ENCODE measurements at regions not wholly inside any gene's neighbourhood (a gene's known extent, or its start where the extent isn't known, plus 50 kb on each side); places are given as distances from the start of the nearest gene placed in this dataset.
A peak's percentile ranks its signal among the peaks of the same experiment; 100 is the strongest.

DNA sequence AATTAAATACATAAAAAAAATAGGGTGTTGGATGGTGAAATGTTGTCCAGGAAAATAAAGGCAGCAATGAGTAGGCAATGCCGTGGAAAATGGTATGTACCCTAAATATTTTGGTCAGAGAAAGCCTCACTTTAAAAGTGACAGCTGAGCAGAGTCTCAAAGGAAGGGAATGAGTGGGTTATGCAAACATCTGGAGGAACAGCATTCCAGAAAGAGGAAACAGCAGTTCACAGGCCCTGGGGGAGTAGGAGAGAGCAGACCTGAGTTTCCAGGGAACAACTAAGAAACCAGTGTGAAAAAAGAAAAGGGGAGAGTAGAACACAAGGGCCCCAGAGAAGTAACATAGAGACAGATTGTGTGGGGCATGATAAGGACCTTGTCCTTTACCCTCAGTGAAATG is 230.0 kb upstream of the CNTN3 start:
- Mint-ChIP-seq H3K27me3 (ENCODE audit: insufficient read depth) (no peaks in the 10 kb centered on the region), H3K27ac (peak overlapping the region; percentile 48), H3K9me3 (no peaks in the 10 kb centered on the region), H3K4me3 (no peak overlapping the region), H3K4me1 (peaks cover 9% of the 10 kb centered on the region), H3K36me3 (ENCODE audit: low read depth) (no peaks in the 10 kb centered on the region)
- 88 to 100% methylated on average over 1 of the region's 1 CpG for WGBS, 2 experiments (ENCODE audit: insufficient coverage in 1 of 2, insufficient read length in 1 of 2)
- H3K4me3 ChIP-seq (ENCODE audit: low read length) = no peak overlapping the region
- H3K36me3 ChIP-seq (ENCODE audit: control insufficient read depth, insufficient read depth, low read length) = no peaks in the 10 kb centered on the region
- no peak for DNase-seq
- H3K9ac ChIP-seq (ENCODE audit: extremely low read depth, low read length, poor library complexity, severe bottlenecking) = no peak overlapping the region
- no peak overlapping the region for H3K27ac ChIP-seq (ENCODE audit: low read depth, low read length)
- H3K27me3 ChIP-seq (ENCODE audit: control insufficient read depth, insufficient read depth, low read length, poor library complexity, severe bottlenecking) = no peaks in the 10 kb centered on the region
- TF ChIP-seq, protein P1, sequence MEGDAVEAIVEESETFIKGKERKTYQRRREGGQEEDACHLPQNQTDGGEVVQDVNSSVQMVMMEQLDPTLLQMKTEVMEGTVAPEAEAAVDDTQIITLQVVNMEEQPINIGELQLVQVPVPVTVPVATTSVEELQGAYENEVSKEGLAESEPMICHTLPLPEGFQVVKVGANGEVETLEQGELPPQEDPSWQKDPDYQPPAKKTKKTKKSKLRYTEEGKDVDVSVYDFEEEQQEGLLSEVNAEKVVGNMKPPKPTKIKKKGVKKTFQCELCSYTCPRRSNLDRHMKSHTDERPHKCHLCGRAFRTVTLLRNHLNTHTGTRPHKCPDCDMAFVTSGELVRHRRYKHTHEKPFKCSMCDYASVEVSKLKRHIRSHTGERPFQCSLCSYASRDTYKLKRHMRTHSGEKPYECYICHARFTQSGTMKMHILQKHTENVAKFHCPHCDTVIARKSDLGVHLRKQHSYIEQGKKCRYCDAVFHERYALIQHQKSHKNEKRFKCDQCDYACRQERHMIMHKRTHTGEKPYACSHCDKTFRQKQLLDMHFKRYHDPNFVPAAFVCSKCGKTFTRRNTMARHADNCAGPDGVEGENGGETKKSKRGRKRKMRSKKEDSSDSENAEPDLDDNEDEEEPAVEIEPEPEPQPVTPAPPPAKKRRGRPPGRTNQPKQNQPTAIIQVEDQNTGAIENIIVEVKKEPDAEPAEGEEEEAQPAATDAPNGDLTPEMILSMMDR (conservative IDR thresholded peaks at IDR 0.05) = no peak
- peaks cover 3% of the 10 kb centered on the region for H3K4me1 ChIP-seq (ENCODE audit: control insufficient read depth, insufficient read depth, low read length)
- no peaks in the 10 kb centered on the region for H3K9me3 ChIP-seq (ENCODE audit: control insufficient read depth, low read length)

DNA sequence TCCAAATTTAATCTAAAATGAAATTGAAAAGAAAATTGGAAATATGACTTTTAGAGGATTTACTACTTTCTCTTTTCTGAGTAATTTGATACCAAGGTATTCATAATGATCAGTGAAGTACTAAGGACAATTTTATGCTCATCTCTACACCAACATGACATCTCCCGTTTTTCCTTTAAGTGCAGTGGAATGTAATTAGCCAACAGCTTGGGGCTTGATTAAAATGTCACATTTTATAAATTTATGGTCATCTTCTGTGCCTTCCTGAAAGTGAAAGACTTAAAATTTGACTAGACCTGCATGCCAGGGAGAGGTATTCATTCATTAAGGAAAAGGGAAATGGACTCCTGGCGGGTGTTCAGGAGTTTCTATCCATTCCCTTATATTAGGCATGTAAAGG is 228.2 kb upstream of the CNTN3 start:
- WGBS, 2 experiments (ENCODE audit: insufficient coverage in 1 of 2, insufficient read length in 1 of 2) = 0 to 48% methylated on average over 1 to 2 of the region's 2 CpGs
- H3K4me1 ChIP-seq (ENCODE audit: control insufficient read depth, insufficient read depth, low read length) = peaks cover 4% of the 10 kb centered on the region
- H3K4me1 Mint-ChIP-seq = peaks cover 10% of the 10 kb centered on the region
- TF ChIP-seq, protein P1 (conservative IDR thresholded peaks at IDR 0.05) = no peak
- no peaks in the 10 kb centered on the region for H3K36me3 ChIP-seq (ENCODE audit: control insufficient read depth, insufficient read depth, low read length)
- no peaks in the 10 kb centered on the region for H3K36me3 Mint-ChIP-seq (ENCODE audit: low read depth)
- no peak for DNase-seq
- no peaks in the 10 kb centered on the region for H3K27me3 Mint-ChIP-seq (ENCODE audit: insufficient read depth)
- no peak overlapping the region for H3K4me3 Mint-ChIP-seq
- no peak overlapping the region for H3K9ac ChIP-seq (ENCODE audit: extremely low read depth, low read length, poor library complexity, severe bottlenecking)
- no peak overlapping the region for H3K27ac Mint-ChIP-seq
- no peaks in the 10 kb centered on the region for H3K9me3 Mint-ChIP-seq
- no peaks in the 10 kb centered on the region for H3K9me3 ChIP-seq (ENCODE audit: control insufficient read depth, low read length)
- no peaks in the 10 kb centered on the region for H3K27me3 ChIP-seq (ENCODE audit: control insufficient read depth, insufficient read depth, low read length, poor library complexity, severe bottlenecking)
- no peak overlapping the region for H3K27ac ChIP-seq (ENCODE audit: low read depth, low read length)
- H3K4me3 ChIP-seq (ENCODE audit: low read length) = no peak overlapping the region

DNA sequence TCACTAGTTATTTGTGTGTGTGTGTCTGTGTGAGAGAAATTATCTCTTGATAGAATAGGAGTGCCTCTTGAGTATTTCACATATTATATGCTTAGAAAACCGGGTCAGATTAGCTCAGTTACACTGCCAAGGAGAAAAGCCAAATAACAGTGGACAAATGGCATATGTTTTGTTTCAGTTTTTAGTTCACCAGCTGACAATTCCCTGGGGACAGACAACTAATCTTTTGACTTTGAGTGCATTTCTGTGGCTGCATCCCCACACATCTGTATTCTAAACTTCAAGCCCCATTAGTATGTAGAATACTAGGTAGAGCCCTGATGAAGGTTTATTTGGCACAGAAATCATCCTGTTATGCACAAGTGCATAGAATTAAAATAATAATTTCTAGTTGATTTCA is 227.7 kb upstream of the CNTN3 start:
- H3K36me3 ChIP-seq (ENCODE audit: control insufficient read depth, insufficient read depth, low read length) = no peaks in the 10 kb centered on the region
- DNase-seq = no peak
- peaks cover 4% of the 10 kb centered on the region for H3K4me1 ChIP-seq (ENCODE audit: control insufficient read depth, insufficient read depth, low read length)
- H3K27me3 ChIP-seq (ENCODE audit: control insufficient read depth, insufficient read depth, low read length, poor library complexity, severe bottlenecking) = no peaks in the 10 kb centered on the region
- no peak overlapping the region for H3K27ac ChIP-seq (ENCODE audit: low read depth, low read length)
- TF ChIP-seq, protein P1 (conservative IDR thresholded peaks at IDR 0.05) = no peak
- 83 to 94% methylated on average over 1 of the region's 1 CpG for WGBS, 2 experiments (ENCODE audit: insufficient coverage in 1 of 2, insufficient read length in 1 of 2)
- no peak overlapping the region for H3K4me3 ChIP-seq (ENCODE audit: low read length)
- Mint-ChIP-seq H3K27me3 (ENCODE audit: insufficient read depth) (no peaks in the 10 kb centered on the region), H3K4me1 (peaks cover 12% of the 10 kb centered on the region), H3K9me3 (no peaks in the 10 kb centered on the region), H3K36me3 (ENCODE audit: low read depth) (no peaks in the 10 kb centered on the region), H3K4me3 (no peak overlapping the region), H3K27ac (no peak overlapping the region)
- H3K9ac ChIP-seq (ENCODE audit: extremely low read depth, low read length, poor library complexity, severe bottlenecking) = no peak overlapping the region
- H3K9me3 ChIP-seq (ENCODE audit: control insufficient read depth, low read length) = no peaks in the 10 kb centered on the region
